K562 (cell line): ENCODE measurements at regions not wholly inside any gene's neighbourhood (a gene's known extent, or its start where the extent isn't known, plus 50 kb on each side); places are given as distances from the start of the nearest gene placed in this dataset.

Source experiments
- ATAC-seq: fragments of 200-7000 bp; cut with Tn5 transposase; 3 replicates; pipeline ENCODE4 v1.9.1; 2020; ENCODE audit warnings: moderate library complexity
- BruUV-seq: library from RNA; stranded (reverse); fragments of 400-500 nt; replicated peaks from 2 replicates; lab custom pipeline; 2021; lab: Mats Ljungman, UMichigan
- CTCF ChIA-PET: fragments of 300-600 bp; formaldehyde crosslinking; extraction: SDS; loops from one replicate; lab custom pipeline; 2021; ENCODE audit warnings: low intra/inter-chr PET ratio; lab: Yijun Ruan, JAX
- POLR2A ChIA-PET: fragments of 300-600, 350-650 bp; sonication (Branson Sonifier 250); formaldehyde crosslinking; extraction: SDS; loops from one replicate; lab custom pipeline; 2021; ENCODE audit warnings: antibody characterized with exemption, inconsistent platforms; lab: Yijun Ruan, JAX
- DNase-seq, 4 experiments: peaks; one replicate each; pipeline versions ENCODE4 v3.0.0 to v3.0.0-alpha.2; 2011 to 2018; ENCODE audit warnings: low spot score in 3 of 4, mixed read lengths in 3 of 4; ENCODE audit errors: extremely low read depth in 1 of 4
- FAIRE-seq: peaks from 2 replicates; lab custom pipeline; 2011; peaks lifted over from hg19 to GRCh38; lab: Jason Lieb, UNC
- H2AFZ ChIP-seq: 2 replicates; pipeline ENCODE4 v1.6.0; 2011; ENCODE audit warnings: low read depth, low read length, control low read depth, inconsistent platforms
- H3K27ac ChIP-seq: fragments of 200-600 bp; 3 replicates; pipeline ENCODE4 v1.8.0; 2011; ENCODE audit warnings: low read depth, mild to moderate bottlenecking, control low read depth, inconsistent platforms, low read length, moderate library complexity, mixed read lengths; ENCODE audit errors: extremely low read depth
- H3K27me3 ChIP-seq, 2 experiments: fragments of 300-600 bp in 1 of 2; 2 replicates in 1 of 2; 3 replicates in 1 of 2; pipeline versions ENCODE4 v1.6.0 to v1.8.0; 2011; ENCODE audit warnings: inconsistent platforms in 2 of 2, low read length in 2 of 2, mild to moderate bottlenecking in 1 of 2, mixed read lengths in 1 of 2, moderate library complexity in 1 of 2; ENCODE audit not compliant: control insufficient read depth in 2 of 2, insufficient read depth in 2 of 2
- H3K36me3 ChIP-seq: fragments of 300-600 bp; 3 replicates; pipeline ENCODE4 v1.8.0; 2011; ENCODE audit warnings: mild to moderate bottlenecking, low read length, inconsistent platforms; ENCODE audit not compliant: control insufficient read depth, insufficient read depth
- H3K4me1 ChIP-seq, 2 experiments: fragments of 200-600 bp in 1 of 2; replicated peaks in 1 of 2; 2 replicates in 1 of 2; 3 replicates in 1 of 2; pipeline versions ENCODE4 v1.5.1 to v1.8.0; 2011; ENCODE audit warnings: inconsistent platforms in 2 of 2, low read length in 2 of 2, mild to moderate bottlenecking in 1 of 2, mixed read lengths in 1 of 2, moderate library complexity in 1 of 2; ENCODE audit not compliant: control insufficient read depth in 2 of 2, insufficient read depth in 2 of 2
- H3K4me2 ChIP-seq: 2 replicates; pipeline ENCODE4 v1.6.1; 2011; ENCODE audit warnings: low read length, control low read depth, inconsistent platforms, mixed read lengths; ENCODE audit not compliant: insufficient read depth
- H3K4me3 ChIP-seq: fragments of 200-600 bp; sonication (generic), shearing (Covaris generic); 2 replicates; pipeline ENCODE4 v1.5.1; 2016; ENCODE audit warnings: control low read depth, inconsistent platforms
- H3K79me2 ChIP-seq: fragments of 200-600 bp; 3 replicates; pipeline ENCODE4 v1.8.0; 2011; ENCODE audit warnings: low read length, inconsistent platforms; ENCODE audit not compliant: control insufficient read depth, insufficient read depth
- H3K9ac ChIP-seq, 2 experiments: 2 replicates each; pipeline versions ENCODE4 v1.6.0 to v1.6.1; 2011; ENCODE audit warnings: low read depth in 2 of 2, low read length in 2 of 2, control low read depth in 1 of 2, inconsistent platforms in 1 of 2, mild to moderate bottlenecking in 1 of 2, mixed read lengths in 1 of 2; ENCODE audit not compliant: insufficient read depth in 1 of 2
- H3K9me1 ChIP-seq: one replicate; pipeline ENCODE4 v1.6.0; 2011; ENCODE audit warnings: inconsistent platforms, mild to moderate bottlenecking, low read length, moderate library complexity; ENCODE audit not compliant: control insufficient read depth, insufficient read depth
- H3K9me3 ChIP-seq: replicated peaks from 2 replicates; pipeline ENCODE4 v1.5.1; 2011; ENCODE audit warnings: low read depth, low read length, inconsistent platforms; ENCODE audit not compliant: control insufficient read depth, insufficient read depth
- H4K20me1 ChIP-seq: replicated peaks from 2 replicates; pipeline ENCODE4 v1.6.1; 2011; ENCODE audit warnings: low read length, inconsistent platforms, mixed read lengths; ENCODE audit not compliant: control insufficient read depth, insufficient read depth
- ARID2 ChIP-seq: fragments of 450-650 bp; IDR thresholded peaks from 2 replicates; pipeline ENCODE4 v1.6.1; 2017; ENCODE audit warnings: antibody characterized with exemption, mild to moderate bottlenecking
- KDM1A ChIP-seq, 2 experiments: fragments of 450-650 bp; IDR thresholded peaks; 2 replicates each; pipeline ENCODE4 v1.6.1; 2016; ENCODE audit warnings: mild to moderate bottlenecking in 2 of 2
- MCM5 ChIP-seq: fragments of 450-650 bp; IDR thresholded peaks from 2 replicates; pipeline ENCODE4 v1.6.1; 2016; ENCODE audit warnings: low read depth
- MECOM ChIP-seq: fragments of 250-450 bp; sonication (Bioruptor Pico); IDR thresholded peaks from 2 replicates; pipeline ENCODE4 v1.8.0; 2022; ENCODE audit warnings: inconsistent platforms
- NR1H2 ChIP-seq: sonication (generic); formaldehyde crosslinking; IDR thresholded peaks from 2 replicates; pipeline ENCODE4 v1.4.0; 2020; ENCODE audit warnings: mild to moderate bottlenecking, missing genetic modification reagents
- PHF8 ChIP-seq: fragments of 200-600 bp; sonication (generic); IDR thresholded peaks from 2 replicates; pipeline ENCODE4 v1.6.1; 2012; ENCODE audit warnings: mixed run types, mild to moderate bottlenecking, inconsistent platforms, low read length, moderate library complexity, borderline replicate concordance
- TAF15 ChIP-seq: fragments of 200-400 bp; formaldehyde crosslinking; IDR thresholded peaks from 2 replicates; pipeline ENCODE4 v1.6.1; 2017; ENCODE audit warnings: mild to moderate bottlenecking, low read depth, low read length, moderate library complexity
- TSC22D4 ChIP-seq: fragments of 450-650 bp; IDR thresholded peaks from 2 replicates; pipeline ENCODE4 v1.6.1; 2016; ENCODE audit warnings: missing genetic modification characterization, missing biosample characterization, control low read depth
- ZNF217 ChIP-seq: sonication (generic); formaldehyde crosslinking; IDR thresholded peaks from 2 replicates; pipeline ENCODE4 v1.8.0; 2022; ENCODE audit warnings: mild to moderate bottlenecking, missing genetic modification reagents
- ZNF282 ChIP-seq: sonication (generic); formaldehyde crosslinking; IDR thresholded peaks from 2 replicates; pipeline ENCODE4 v1.8.1; 2023; ENCODE audit warnings: missing genetic modification reagents
- WGBS: fragments of 100-300 bp; shearing (Covaris generic); methylation state at CpG from one replicate; pipeline ENCODE4 v1.1.6; 2016; ENCODE audit warnings: low coverage, mixed read lengths; ENCODE audit not compliant: insufficient coverage; ENCODE audit errors: missing lambda C conversion rate; 5-methylcytosine and 5-hydroxymethylcytosine counted together
- in situ Hi-C: fragments of 300-500 bp; cut with MboI; formaldehyde crosslinking; loops from 4 replicates; pipeline ENCODE4 v1.15.0; 2018; ENCODE audit warnings: inconsistent platforms, mixed read lengths
- intact Hi-C: fragments of 100-400 bp; cut with micrococcal nuclease; formaldehyde crosslinking; loops from 2 replicates; pipeline ENCODE4 v1.14.2; 2022

- in situ Hi-C loops = no loop called here
- peaks cover 4 to 7% of the 10 kb centered on the region in 2 experiments; a peak in 2 of 5 replicates for H3K4me1 ChIP-seq
- TF ChIP-seq MECOM (CRISPR knock-in tag) = no peak
Observed at GRCh38 chr5:124796495-124796894, 50.1 kb upstream of the ZNF608 start.

GRCh38 chr5:124797665-124798087 lies 51.2 kb upstream of the ZNF608 start:
- H3K27me3 ChIP-seq = no peaks in the 10 kb centered on the region
- WGBS = 14% methylated on average over 12 of the region's 12 CpGs
- no TSS peak for BruUV-seq
- H3K79me2 ChIP-seq = no peaks in the 10 kb centered on the region
- peak; percentile 30 to 63 (median 45) for DNase-seq
- H3K4me2 ChIP-seq = 0 out of 2 replicates have a peak overlapping the region, but pooled peaks have one; percentile 9
- intact Hi-C loops = no loop called here
- peaks cover 4 to 7% of the 10 kb centered on the region in 2 experiments; a peak in 2 of 5 replicates for H3K4me1 ChIP-seq
- peak; percentile 88 for ATAC-seq
- H2AFZ ChIP-seq = peak overlapping the region; percentile 58
- H3K9me3 ChIP-seq = no peaks in the 10 kb centered on the region
- FAIRE-seq = no peak
- in situ Hi-C loops = no loop called here
- no peak overlapping the region for H3K27ac ChIP-seq
- no peak overlapping the region for H3K4me3 ChIP-seq
- no peaks in the 10 kb centered on the region for H3K36me3 ChIP-seq
- H3K9ac ChIP-seq = peak overlapping the region in 1 of 2 experiments; percentile 26; a peak in 1 of 4 replicates
- no peaks in the 10 kb centered on the region for H3K9me1 ChIP-seq
- no peaks in the 10 kb centered on the region for H4K20me1 ChIP-seq
- POLR2A ChIA-PET = interaction anchor here (1.1 kb wide), 1 partner anchor 9 kb away, joined by 3 read pairs; no protein-coding TSS in a partner anchor
- CTCF ChIA-PET = no interaction called here
- no peak for TF ChIP-seq ZNF282
- no peak for TF ChIP-seq KDM1A (IDR thresholded peaks at IDR 0.05)
- TF ChIP-seq ARID2 = no peak
- TF ChIP-seq MCM5 = no peak
- no peak for TF ChIP-seq TSC22D4
- no peak for TF ChIP-seq PHF8
- no peak for TF ChIP-seq ZNF217 (CRISPR knock-in tag)
- TF ChIP-seq TAF15 = no peak
- TF ChIP-seq NR1H2 (CRISPR knock-in tag) = no peak

More at GRCh38 chr5:124796495-124796894, 50.1 kb upstream of the ZNF608 start:
- no peak for DNase-seq
- no peak overlapping the region for H3K27ac ChIP-seq
- no peaks in the 10 kb centered on the region for H3K9me3 ChIP-seq
- H3K36me3 ChIP-seq = no peaks in the 10 kb centered on the region
- BruUV-seq = no TSS peak
- no peak overlapping the region for H3K4me3 ChIP-seq
- H2AFZ ChIP-seq = no peak overlapping the region
- H3K4me2 ChIP-seq = no peak overlapping the region
- FAIRE-seq = no peak
- H3K9ac ChIP-seq = no peak overlapping the region
- ATAC-seq = no peak
- intact Hi-C loops = no loop called here
- no peaks in the 10 kb centered on the region for H4K20me1 ChIP-seq
- no peaks in the 10 kb centered on the region for H3K79me2 ChIP-seq
- ChIA-PET CTCF (no interaction called here), POLR2A (no interaction called here)
- H3K9me1 ChIP-seq = no peaks in the 10 kb centered on the region
- H3K27me3 ChIP-seq = no peaks in the 10 kb centered on the region
